ENCODE measurements at regions not wholly inside any gene's neighbourhood (a gene's known extent, or its start where the extent isn't known, plus 50 kb on each side); places are given as distances from the start of the nearest gene placed in this dataset.

DNA sequence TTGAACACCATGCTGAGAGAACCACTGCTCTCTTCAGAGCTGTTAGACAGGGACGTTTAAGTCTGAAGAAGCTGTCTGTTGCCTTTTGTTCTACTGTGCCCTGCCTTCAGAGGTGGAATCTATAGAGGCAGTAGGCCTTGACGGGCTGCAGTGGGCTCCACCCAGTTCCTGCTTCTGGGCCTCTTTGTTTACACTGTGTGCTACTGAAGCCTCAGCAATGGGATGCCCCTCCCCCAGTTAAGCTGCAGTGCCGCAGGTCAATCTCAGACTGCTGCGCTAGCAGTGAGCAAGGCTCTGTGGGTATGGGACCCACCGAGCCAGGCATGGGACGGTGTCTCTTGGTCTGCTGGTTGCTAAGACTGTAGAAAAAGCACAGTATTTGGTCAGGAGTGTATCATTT, 162.3 kb upstream of the NXPH2 start:
- no peak overlapping the region for H3K27ac ChIP-seq (ENCODE audit: low read depth, low read length)
- TF ChIP-seq, protein P1, sequence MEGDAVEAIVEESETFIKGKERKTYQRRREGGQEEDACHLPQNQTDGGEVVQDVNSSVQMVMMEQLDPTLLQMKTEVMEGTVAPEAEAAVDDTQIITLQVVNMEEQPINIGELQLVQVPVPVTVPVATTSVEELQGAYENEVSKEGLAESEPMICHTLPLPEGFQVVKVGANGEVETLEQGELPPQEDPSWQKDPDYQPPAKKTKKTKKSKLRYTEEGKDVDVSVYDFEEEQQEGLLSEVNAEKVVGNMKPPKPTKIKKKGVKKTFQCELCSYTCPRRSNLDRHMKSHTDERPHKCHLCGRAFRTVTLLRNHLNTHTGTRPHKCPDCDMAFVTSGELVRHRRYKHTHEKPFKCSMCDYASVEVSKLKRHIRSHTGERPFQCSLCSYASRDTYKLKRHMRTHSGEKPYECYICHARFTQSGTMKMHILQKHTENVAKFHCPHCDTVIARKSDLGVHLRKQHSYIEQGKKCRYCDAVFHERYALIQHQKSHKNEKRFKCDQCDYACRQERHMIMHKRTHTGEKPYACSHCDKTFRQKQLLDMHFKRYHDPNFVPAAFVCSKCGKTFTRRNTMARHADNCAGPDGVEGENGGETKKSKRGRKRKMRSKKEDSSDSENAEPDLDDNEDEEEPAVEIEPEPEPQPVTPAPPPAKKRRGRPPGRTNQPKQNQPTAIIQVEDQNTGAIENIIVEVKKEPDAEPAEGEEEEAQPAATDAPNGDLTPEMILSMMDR (IDR thresholded peaks at IDR 0.05; ENCODE audit: low read depth, low read length) = no peak
- CTCF ChIA-PET = no interaction called here
- no peaks in the 10 kb centered on the region for H3K27me3 ChIP-seq (ENCODE audit: control insufficient read depth, insufficient read depth, low read length)
- H3K9me3 ChIP-seq (ENCODE audit: control insufficient read depth, insufficient read depth, low read length) = peaks cover 6% of the 10 kb centered on the region; the same call in 1 of the 2 replicates
- POLR2A ChIA-PET = no interaction called here
- DNase-seq (ENCODE audit: low read depth, low spot score) = no peak
- no peak overlapping the region for H3K4me3 ChIP-seq (ENCODE audit: low read depth, low read length)

- TF ChIP-seq, protein P1 (IDR thresholded peaks at IDR 0.05; ENCODE audit: low read depth, low read length) = no peak
- POLR2A ChIA-PET = no interaction called here
- H3K4me3 ChIP-seq (ENCODE audit: low read depth, low read length) = no peak overlapping the region
- CTCF ChIA-PET = no interaction called here
- no peak overlapping the region for H3K27ac ChIP-seq (ENCODE audit: low read depth, low read length)
- H3K9me3 ChIP-seq (ENCODE audit: control insufficient read depth, insufficient read depth, low read length) = peaks cover 11% of the 10 kb centered on the region
- no peaks in the 10 kb centered on the region for H3K27me3 ChIP-seq (ENCODE audit: control insufficient read depth, insufficient read depth, low read length)
- DNase-seq (ENCODE audit: low read depth, low spot score) = no peak
Measured at GRCh38 chr2:138931284-138932256, 151.4 kb upstream of the NXPH2 start.

DNA sequence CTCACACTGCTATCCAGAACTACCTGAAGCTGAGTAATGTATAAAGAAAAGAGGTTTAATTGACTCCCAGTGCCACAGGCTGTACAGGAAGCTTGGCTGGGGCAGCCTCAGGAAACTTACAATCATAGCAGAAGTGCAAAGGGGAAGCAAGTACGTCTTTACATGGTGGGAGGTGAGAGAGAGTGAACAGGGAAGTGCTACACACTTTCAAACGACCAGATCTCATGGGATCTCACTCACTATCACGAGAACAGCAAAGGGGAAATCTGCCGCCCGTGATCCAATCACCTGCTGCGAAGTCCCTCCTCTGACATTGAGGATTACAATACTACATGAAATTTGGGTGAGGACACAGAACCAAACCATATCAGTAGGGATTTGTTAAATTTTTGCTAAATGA, 150.4 kb upstream of the NXPH2 start:
- CTCF ChIA-PET = no interaction called here
- H3K27me3 ChIP-seq (ENCODE audit: control insufficient read depth, insufficient read depth, low read length) = no peaks in the 10 kb centered on the region
- TF ChIP-seq, protein P1 (IDR thresholded peaks at IDR 0.05; ENCODE audit: low read depth, low read length) = no peak
- no peak for DNase-seq (ENCODE audit: low read depth, low spot score)
- POLR2A ChIA-PET = no interaction called here
- H3K27ac ChIP-seq (ENCODE audit: low read depth, low read length) = no peak overlapping the region
- H3K9me3 ChIP-seq (ENCODE audit: control insufficient read depth, insufficient read depth, low read length) = peaks cover 11% of the 10 kb centered on the region
- H3K4me3 ChIP-seq (ENCODE audit: low read depth, low read length) = no peak overlapping the region

- no peak for DNase-seq (ENCODE audit: low read depth, low spot score)
- TF ChIP-seq, protein P1 (IDR thresholded peaks at IDR 0.05; ENCODE audit: low read depth, low read length) = no peak
- Histone ChIP-seq H3K4me3 (ENCODE audit: low read depth, low read length) (no peak overlapping the region), H3K27ac (ENCODE audit: low read depth, low read length) (no peak overlapping the region), H3K27me3 (ENCODE audit: control insufficient read depth, insufficient read depth, low read length) (no peaks in the 10 kb centered on the region), H3K9me3 (ENCODE audit: control insufficient read depth, insufficient read depth, low read length) (peaks cover 15% of the 10 kb centered on the region)
- POLR2A ChIA-PET = no interaction called here
- CTCF ChIA-PET = no interaction called here
Measured at GRCh38 chr2:138928374-138929021, 148.3 kb upstream of the NXPH2 start.

DNA sequence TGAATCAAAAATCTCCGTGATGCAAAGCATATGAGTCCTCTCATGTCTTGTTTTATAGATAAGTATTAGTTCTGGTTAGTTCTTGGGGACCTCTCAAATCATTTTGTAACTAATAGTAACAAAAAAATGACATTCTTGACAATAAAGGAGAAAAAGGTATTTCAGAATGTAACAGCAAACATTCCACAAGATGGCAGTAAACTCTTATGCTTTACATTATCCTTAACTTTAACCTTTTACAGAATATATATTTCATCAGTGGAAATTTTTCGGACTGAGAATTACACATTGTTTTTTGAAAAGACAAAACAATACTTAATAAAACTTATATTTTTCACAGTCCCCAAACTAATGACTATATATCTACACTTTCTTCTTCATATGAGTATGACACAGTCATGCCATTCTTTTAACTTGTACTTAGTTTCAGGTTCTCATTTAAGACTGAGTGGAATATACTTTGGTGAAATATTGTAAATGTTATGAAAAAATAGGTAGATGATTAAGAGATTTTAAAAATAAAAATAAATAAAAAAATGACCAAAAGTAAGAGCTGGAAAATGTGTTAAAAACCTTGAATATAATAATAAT, 142.9 kb upstream of the NXPH2 start:
- Histone ChIP-seq H3K4me3 (ENCODE audit: low read depth, low read length) (no peak overlapping the region), H3K27me3 (ENCODE audit: control insufficient read depth, insufficient read depth, low read length) (no peaks in the 10 kb centered on the region), H3K9me3 (ENCODE audit: control insufficient read depth, insufficient read depth, low read length) (peaks cover 7% of the 10 kb centered on the region), H3K27ac (ENCODE audit: low read depth, low read length) (no peak overlapping the region)
- ChIA-PET POLR2A (no interaction called here), CTCF (no interaction called here)
- TF ChIP-seq, protein P1 (IDR thresholded peaks at IDR 0.05; ENCODE audit: low read depth, low read length) = no peak
- no peak for DNase-seq (ENCODE audit: low read depth, low spot score)
